HG03045 (cell line): ENCODE measurements at regions not wholly inside any gene's neighbourhood (a gene's known extent, or its start where the extent isn't known, plus 50 kb on each side); places are given as distances from the start of the nearest gene placed in this dataset.
"Not testable (repeated sequence)": the region's sequence is repeated elsewhere in the genome, so short reads cannot be mapped to it uniquely, and the experiment has no call there.

Source experiments
- ATAC-seq: cut with Tn5 transposase; IDR thresholded peaks from one replicate; pipeline ENCODE4 v1.9.1; 2021; ENCODE audit warnings: mild to moderate bottlenecking, moderate library complexity; ENCODE audit not compliant: unreplicated experiment

GRCh38 chr6:103122766-103123601 is 1729.5 kb downstream of the GRIK2 start:
- peak; percentile 62 for ATAC-seq

GRCh38 chr6:103119056-103119455 is 1725.5 kb downstream of the GRIK2 start:
- no peak for ATAC-seq

GRCh38 chr6:103114582-103114981 is 1721.1 kb downstream of the GRIK2 start:
- no peak for ATAC-seq

GRCh38 chr6:103113416-103113815 is 1719.9 kb downstream of the GRIK2 start:
- no peak for ATAC-seq

GRCh38 chr6:103107985-103108384 is 1714.5 kb downstream of the GRIK2 start:
- no peak for ATAC-seq

GRCh38 chr6:103105686-103106085 is 1712.2 kb downstream of the GRIK2 start:
- ATAC-seq = no peak

GRCh38 chr6:103101267-103101666 is 1707.8 kb downstream of the GRIK2 start:
- ATAC-seq = no peak

GRCh38 chr6:103092414-103092813 is 1698.9 kb downstream of the GRIK2 start:
- not testable (repeated sequence) for ATAC-seq

- no peak for ATAC-seq
These were observed 1692.3 kb downstream of the GRIK2 start for GRCh38 chr6:103085801-103086200.

- ATAC-seq = no peak
These were observed 1688.5 kb downstream of the GRIK2 start for GRCh38 chr6:103081876-103082630.

- no peak for ATAC-seq
These were observed 1687.6 kb downstream of the GRIK2 start for GRCh38 chr6:103081126-103081525.

- ATAC-seq = no peak
These were observed 1687.0 kb downstream of the GRIK2 start for GRCh38 chr6:103080497-103080896.

GRCh38 chr6:103079867-103080266 is 1686.4 kb downstream of the GRIK2 start:
- ATAC-seq = no peak

- ATAC-seq = no peak
These were observed 1668.6 kb downstream of the GRIK2 start for GRCh38 chr6:103062136-103062535.

- no peak for ATAC-seq
These were observed 1654.1 kb downstream of the GRIK2 start for GRCh38 chr6:103047567-103047966.

GRCh38 chr6:103042336-103042735 is 1648.8 kb downstream of the GRIK2 start:
- ATAC-seq = no peak

GRCh38 chr6:103036846-103037245 is 1643.3 kb downstream of the GRIK2 start:
- ATAC-seq = no peak

GRCh38 chr6:103027271-103027931 is 1633.9 kb downstream of the GRIK2 start:
- no peak for ATAC-seq

GRCh38 chr6:103018426-103018825 is 1624.9 kb downstream of the GRIK2 start:
- ATAC-seq = no peak

GRCh38 chr6:103017878-103018277 is 1624.4 kb downstream of the GRIK2 start:
- ATAC-seq = no peak

- no peak for ATAC-seq
These were observed 1618.1 kb downstream of the GRIK2 start for GRCh38 chr6:103011605-103012004.

GRCh38 chr6:103002282-103002681 is 1608.8 kb downstream of the GRIK2 start:
- ATAC-seq = no peak
